ENCODE measurements at regions not wholly inside any gene's neighbourhood (a gene's known extent, or its start where the extent isn't known, plus 50 kb on each side); places are given as distances from the start of the nearest gene placed in this dataset.

DNA sequence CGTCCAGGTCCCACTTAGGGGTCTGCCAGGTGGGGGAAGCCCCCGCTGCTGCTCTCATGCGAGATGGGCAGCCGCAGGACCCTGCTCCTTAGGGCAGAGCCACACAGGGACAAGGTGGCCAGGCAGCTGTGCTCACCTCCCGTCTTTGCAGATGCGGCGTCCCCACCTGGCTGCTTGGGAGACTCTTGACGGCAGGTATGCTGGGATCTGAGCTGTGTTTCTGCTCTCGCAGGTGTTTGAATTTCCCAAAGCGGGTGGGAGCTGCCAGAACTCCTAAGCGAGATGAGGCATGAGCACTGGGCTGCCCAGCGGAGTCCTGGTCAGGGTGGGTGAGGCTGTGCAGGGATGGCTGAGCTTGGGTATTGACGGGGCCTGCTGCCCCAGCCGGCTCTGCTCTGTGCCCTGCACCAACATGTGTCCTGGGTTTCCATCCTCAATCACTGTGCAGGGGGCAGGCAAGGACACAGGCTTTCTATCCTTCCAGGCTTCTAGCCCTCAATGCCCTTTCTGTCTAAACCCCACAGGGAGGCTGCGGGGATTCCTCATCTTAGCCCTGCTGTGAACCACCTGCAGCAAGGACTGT is 151.4 kb downstream of the ICE1 start:
- no peak for DNase-seq

DNA sequence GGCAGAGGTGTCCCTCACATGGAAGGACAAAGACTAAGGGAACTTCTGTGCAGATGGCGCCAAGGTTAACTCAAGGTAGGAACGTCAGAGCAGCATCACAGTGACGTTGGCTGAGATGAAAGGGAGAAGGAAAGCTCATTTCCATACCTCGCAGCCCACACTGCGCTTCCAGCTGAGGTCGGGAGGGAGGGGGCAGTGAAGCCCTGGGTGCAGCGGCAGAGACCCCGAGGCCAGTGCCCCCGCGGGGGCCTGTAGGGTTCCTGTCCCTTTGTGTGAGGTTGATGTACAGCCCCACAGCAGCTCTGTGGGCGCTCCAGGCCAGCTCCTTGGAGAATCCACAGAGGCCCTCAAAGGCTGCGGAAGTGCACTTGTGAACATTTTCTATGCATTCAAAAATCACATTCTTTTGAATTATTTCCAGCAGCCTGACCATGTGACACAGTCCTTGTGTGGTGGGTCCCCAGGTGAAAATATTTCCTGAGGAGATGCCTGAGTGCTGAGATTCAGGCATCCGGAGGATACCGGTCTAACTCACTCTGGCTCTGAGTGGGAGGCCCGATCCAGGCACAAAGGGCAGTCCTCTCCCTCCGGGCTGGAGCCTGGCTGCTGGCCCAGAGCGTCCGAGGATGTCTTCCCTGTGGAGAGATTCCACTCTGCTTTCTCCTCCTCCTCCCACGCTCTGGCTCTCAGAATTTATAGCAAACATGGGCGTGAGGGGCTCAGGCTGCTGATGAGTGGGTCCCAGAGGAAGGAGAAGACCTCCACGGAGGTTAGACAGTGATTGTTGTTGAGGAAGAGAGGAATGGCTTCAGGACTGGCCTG is 150.7 kb downstream of the ICE1 start:
- DNase-seq = no peak

DNA sequence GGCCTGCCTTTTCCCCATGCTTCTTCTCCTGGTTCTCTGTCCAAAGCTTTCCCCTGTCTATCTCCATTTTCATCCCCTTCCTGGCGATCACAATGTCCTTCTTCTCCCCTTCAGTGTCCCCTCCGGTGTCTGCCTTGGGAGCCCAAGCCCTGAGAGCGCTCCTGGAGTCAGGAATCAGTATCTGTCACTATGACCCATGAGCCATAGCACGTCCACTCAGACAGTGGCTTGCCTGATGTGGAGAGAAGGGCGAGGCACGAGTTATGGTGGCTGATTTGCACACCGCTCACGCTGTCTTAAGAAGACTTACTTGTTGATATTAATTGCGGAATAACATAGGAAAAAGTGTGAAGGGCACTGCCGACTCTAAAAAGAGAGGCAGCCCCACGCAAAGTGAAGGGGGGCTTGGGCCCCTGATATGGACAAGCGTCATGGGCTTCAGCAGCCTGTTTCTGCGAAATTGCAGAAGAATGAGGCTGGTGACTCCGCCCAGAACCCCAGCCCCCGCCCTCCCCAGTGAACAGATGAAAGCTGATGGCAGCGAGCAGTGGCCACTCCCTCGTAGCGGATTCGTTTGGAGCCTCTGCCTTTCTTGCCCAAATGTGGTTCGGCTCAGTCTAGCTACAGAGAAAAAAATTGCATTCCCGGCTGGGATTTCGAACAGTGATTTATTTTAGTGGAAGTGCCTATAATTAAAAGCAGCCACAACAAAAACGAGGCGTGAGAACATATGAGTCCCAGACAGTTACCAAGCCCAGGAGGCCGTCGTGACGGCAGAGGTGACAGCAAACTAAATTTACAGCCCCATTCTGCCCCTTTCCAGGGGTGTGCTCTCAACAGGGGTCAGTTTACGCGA is 149.8 kb downstream of the ICE1 start:
- no peak for DNase-seq

DNA sequence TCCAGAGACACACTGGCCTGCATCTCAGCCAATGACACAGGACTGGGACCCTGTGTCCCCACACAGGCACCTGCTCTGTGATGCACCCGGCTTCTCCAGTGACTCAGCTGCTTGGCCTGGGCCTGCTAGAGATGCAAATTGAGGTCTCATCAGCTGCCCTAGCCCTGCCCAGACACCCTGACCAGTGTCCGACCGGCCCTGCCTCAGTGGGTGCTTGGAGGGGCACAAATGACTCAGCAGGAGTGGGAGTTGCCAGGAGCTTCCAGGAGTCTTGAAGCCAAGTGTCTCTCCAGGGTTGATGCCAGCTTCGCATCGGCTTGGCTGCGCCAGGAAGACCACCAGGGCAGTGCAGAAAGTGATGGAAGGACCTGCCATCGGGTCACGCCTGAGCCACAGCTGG is 148.2 kb downstream of the ICE1 start:
- no peak for DNase-seq

DNA sequence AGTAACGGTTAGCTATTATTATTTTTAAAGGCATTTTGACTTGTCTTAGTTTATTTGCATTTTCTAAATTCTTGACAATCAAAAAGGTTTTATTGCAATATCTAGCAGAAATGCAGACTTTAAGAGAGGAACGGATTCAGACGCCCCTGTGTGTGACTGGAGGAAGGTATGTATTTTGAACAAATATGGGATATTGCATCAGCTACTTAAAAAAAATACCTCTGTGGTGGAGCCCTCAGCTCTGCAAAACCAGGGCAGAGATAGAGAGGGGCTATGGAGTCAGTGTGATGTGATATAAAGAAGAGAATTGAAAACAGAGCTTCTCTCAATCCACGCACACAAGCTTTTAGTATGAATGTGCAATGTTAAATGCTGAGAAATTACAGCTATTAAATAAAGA is 142.4 kb downstream of the ICE1 start:
- no peak for DNase-seq

DNA sequence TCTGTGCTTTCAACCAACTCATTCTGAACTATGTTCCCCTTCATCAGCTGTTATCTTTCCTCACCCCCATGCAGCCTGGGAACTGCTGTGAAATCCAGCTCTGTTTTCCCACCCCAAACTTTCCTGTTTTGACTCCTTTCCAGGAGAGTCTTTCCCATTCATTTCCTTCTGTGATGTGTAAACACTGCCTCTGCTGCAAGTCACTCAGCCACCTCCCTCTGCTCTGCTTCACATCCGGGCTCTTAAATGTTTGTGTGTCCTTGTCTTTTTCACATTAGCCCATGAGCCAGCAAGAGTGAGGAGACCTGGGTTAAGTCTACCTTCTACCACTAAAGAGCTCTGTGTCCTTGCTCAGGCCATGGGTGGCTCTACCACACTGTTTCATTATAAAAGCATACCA is 137.5 kb downstream of the ICE1 start:
- DNase-seq = peak; percentile 63

DNA sequence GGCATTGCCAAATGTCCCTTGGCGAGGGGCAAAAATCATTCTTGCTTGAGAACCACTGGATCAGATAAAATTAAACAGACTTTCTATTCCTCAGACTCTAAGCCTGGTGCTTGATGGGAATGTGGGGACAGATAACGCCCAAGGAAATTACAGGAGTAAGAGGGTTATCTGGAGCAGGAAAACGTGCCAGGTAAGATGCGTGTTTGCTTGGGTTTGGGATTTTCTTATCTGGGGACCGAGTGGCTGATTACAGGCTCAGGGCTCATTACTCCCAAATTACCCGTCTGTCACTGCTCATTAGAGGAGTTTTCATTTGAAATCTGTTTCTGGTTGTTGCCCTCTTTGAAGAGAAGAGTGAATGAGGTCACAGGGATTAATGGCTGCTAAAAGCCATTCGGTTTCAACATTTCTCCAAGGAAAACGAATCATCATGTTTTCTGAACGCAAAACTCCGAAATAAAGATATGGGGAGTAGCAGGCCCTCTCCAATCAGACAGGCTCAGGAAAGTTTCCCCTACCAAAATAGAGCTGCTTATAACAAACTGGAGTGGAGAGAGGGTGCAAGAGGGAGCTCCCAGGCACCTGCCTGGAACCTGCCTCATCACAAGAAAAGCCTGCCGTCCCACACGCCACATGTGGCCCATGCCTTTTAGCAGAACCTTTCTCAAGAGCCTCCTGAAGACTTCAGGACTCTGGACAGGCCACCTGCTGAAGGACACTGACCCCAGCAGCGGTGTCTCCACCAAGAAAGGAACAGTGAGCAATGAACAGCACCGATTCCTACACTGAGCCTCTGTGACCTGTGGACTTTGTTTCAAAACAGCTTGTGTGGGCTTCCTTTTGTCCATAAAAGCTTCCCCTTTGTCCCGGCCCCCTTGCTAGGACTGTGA is 136.4 kb downstream of the ICE1 start:
- no peak for DNase-seq

DNA sequence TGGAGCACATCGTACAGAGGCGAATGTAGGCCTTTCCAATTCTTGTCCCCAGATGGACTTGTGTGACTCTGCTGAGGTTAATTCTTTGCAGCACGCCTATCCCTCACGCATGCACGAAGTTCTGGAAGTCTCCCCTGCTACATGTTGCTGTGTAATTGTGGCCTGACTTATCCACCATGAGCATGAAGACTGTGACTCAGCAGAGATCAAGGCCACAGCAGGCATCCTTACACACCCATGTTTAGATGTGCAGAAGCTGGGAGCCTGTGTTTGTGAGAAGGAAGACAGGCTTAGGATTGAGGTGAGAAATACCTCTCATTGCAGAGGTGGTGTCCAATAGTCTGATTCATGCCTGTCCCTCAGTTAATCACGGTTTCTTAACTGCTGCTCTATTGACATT is 135.6 kb downstream of the ICE1 start:
- DNase-seq = no peak

DNA sequence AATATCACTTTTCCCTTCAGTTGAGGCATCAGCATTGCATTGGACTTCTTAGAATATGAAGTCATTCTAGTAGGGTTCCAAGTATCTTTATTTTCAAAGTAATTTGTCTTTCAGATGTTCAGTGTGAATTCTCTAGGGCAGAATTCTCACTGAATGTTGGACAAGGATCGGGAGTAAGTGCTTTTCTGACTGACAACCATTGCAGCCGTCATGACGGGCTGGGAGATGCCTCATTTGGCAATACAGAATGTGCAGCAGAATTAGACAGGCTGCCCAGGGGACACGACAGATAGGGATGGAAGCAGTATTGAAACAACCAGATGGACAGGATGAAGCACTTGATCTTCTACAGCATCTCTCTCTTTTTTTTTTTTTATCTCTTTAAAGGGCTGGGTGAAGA is 129.0 kb downstream of the ICE1 start:
- no peak for DNase-seq

DNA sequence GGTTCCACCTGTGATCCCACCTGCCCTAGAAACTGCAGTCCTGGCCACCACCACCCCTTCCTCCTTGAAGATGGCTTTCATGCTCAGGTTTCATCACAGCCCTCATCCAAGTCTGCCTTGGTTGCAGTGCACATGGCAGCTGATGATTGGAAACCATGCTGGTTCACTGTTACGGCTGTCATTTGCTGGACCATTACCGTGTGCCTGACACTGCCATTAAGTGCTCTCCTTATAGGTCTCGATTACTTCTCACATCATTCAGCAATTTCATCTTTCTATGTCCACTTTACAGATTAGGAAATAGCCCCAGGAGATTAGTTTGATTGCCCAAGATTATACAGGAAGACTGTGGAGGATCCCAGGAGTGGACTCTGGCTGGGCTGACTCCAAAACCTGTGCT is 123.9 kb downstream of the ICE1 start:
- no peak for DNase-seq

DNA sequence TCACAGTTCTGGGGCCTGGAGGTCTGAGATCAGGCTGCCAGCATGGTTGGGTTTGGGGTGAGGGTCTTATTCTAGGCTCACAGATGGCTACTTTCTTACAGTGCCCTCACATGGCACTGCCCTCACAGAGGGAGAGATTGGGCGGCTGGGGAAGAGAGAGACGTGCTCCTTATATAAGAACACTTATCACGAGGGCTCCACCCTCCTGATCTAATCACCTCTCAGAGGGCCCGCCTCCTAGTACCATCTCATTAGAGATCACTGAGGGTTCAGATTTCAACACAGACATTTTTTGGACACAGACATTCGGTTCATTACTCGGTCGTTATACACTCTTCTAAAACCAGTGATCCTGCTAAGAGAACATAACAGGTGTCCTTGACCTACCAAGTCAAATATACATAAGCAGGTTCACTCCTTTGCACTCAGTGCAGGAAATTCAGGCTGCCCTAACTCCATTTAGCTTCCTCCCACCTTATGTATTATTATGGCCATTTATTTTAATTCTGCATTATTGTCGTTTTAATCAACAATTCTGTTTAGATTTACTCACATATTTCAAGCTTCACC is 121.7 kb downstream of the ICE1 start:
- DNase-seq = peak; percentile 98

DNA sequence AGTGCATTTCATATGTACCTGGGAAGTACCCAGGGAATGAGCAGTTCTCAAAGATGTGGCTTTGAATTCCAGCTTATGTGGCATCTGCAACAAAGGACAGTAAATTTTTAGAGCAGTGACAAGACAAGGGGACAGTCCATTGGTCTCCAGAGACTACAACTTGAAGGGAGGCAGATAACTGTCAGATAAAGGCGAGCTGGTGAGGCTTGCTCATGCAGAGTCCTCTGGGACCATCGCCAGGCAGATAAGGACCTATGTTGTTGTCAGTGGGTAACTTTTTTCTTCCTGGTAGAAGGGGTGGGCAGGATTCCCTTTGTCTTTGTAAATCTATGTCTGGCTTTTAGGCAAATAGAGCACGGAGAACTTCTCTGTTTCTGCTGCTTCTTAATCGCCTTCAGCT is 120.2 kb downstream of the ICE1 start:
- DNase-seq = no peak

DNA sequence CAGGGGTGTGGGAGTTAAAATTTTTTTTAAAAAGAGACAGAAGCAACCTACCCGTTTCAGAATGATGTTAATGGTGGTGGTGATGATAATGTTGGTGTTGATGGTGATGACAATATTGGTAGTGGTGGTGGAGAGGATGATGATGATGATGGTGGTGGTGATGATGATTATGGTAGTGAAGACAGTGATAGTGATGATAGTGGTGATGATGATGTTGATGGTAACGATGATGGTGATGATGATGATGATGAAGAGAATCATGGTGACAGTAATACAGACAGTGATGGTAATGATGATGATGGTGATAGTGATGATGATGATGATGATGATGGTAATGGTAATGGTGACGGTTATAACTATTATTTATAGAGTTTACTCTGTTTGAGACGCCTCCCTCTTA is 117.6 kb downstream of the ICE1 start:
- DNase-seq = no peak
